BLaER1 treated with 17β-estradiol and CSF1 and Interleukin-3, amounts not matched to agents 10 nM and 100 nM (cell line): ENCODE measurements at regions not wholly inside any gene's neighbourhood (a gene's known extent, or its start where the extent isn't known, plus 50 kb on each side); places are given as distances from the start of the nearest gene placed in this dataset.
A peak's percentile ranks its signal among the peaks of the same experiment; 100 is the strongest.

Experiments
- H3K27ac ChIP-seq, 11 experiments: shearing (Covaris generic); formaldehyde crosslinking; 2 replicates each; pipeline ENCODE4 v1.8.1; 2022
- H3K27me3 ChIP-seq, 11 experiments: shearing (Covaris generic); formaldehyde crosslinking; 2 replicates each; pipeline ENCODE4 v1.8.1; 2022
- H3K36me3 ChIP-seq, 11 experiments: shearing (Covaris generic); formaldehyde crosslinking; 2 replicates each; pipeline ENCODE4 v1.8.1; 2022
- H3K4me1 ChIP-seq, 10 experiments: shearing (Covaris generic); formaldehyde crosslinking; 2 replicates each; pipeline ENCODE4 v1.8.1; 2022
- H3K4me2 ChIP-seq, 11 experiments: shearing (Covaris generic); formaldehyde crosslinking; 2 replicates each; pipeline ENCODE4 v1.8.1; 2022
- H3K4me3 ChIP-seq, 10 experiments: shearing (Covaris generic); formaldehyde crosslinking; 2 replicates each; pipeline ENCODE4 v1.8.1; 2022
- H3K9ac ChIP-seq, 11 experiments: shearing (Covaris generic); formaldehyde crosslinking; 2 replicates each; pipeline ENCODE4 v1.8.1; 2022
- H3K9me3 ChIP-seq, 11 experiments: shearing (Covaris generic); formaldehyde crosslinking; replicated peaks in 1 of 11; 2 replicates each; pipeline ENCODE4 v1.8.1; 2022
- H4K20me1 ChIP-seq, 11 experiments: shearing (Covaris generic); formaldehyde crosslinking; 2 replicates each; pipeline ENCODE4 v1.8.1; 2022
- Cebpa-rat ChIP-seq, 11 experiments: shearing (Covaris generic); IDR thresholded peaks; 2 replicates each; pipeline ENCODE4 v1.8.1; 2022

- Histone ChIP-seq H3K4me2 (no peak overlapping the region), H3K9me3 (no peaks in the 10 kb centered on the region), H3K36me3 (no peaks in the 10 kb centered on the region), H3K27ac (no peak overlapping the region), H4K20me1 (no peaks in the 10 kb centered on the region), H3K4me3 (no peak overlapping the region), H3K4me1 (no peaks in the 10 kb centered on the region), H3K27me3 (no peaks in the 10 kb centered on the region), H3K9ac (no peak overlapping the region)
- TF ChIP-seq Cebpa-rat (IDR thresholded peaks at IDR 0.05), result no peak
Observed at GRCh38 chr13:88162076-88162702, 491.0 kb downstream of the SLITRK5 start.

DNA sequence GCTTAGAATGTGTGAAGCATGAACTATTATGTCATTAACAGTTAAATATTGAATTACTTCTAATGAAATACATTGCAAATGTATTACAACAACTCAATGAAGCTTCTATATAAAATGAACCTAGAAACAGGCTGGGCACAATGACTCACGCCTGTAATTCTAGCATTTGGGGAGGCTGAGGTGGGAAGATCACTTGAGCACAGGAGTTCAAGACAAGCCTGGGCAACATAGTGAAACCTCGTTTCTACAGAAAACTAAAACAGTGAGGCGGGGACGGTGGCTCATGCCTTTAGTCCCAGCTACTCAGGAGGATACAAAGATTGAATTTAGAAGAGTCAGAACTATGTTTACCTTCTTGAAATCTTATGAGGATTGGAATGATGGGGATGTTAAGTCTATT, 505.1 kb downstream of the SLITRK5 start:
- Histone ChIP-seq H4K20me1 (no peaks in the 10 kb centered on the region), H3K9ac (no peak overlapping the region), H3K36me3 (no peaks in the 10 kb centered on the region), H3K27ac (no peak overlapping the region), H3K4me2 (no peak overlapping the region), H3K27me3 (no peaks in the 10 kb centered on the region), H3K9me3 (peaks cover 0 to 14% (median 6%) of the 10 kb centered on the region in 11 experiments; a peak in 8 of 22 replicates), H3K4me1 (no peaks in the 10 kb centered on the region), H3K4me3 (no peak overlapping the region)
- no peak for TF ChIP-seq Cebpa-rat (IDR thresholded peaks at IDR 0.05)

- no peak overlapping the region for H3K27ac ChIP-seq
- TF ChIP-seq Cebpa-rat (IDR thresholded peaks at IDR 0.05), result peak in 6 of 11 experiments; percentile 15 to 81 (median 36); a peak in 4 of 22 replicates
Observed at GRCh38 chr13:88183440-88183839, 512.3 kb downstream of the SLITRK5 start.

DNA sequence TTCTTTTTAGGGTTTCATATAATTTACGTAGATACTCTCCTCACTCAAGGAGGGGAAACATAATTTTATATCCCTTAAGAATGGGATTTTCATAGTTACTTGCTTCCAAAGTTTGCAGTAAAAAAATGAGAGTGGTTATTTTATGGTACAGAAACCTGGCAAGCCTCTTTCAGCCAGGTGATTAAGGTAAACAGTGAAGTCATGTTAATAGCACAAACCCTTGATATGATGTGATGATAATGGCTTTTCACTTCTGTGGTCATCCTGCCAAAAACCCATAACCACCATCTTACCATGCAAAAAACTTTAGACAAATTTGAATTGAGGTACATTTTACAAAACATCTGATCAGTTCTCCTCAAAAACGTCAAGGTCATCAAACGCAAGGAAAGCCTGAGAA, 517.8 kb downstream of the SLITRK5 start:
- Histone ChIP-seq H3K36me3 (no peaks in the 10 kb centered on the region), H3K9ac (no peak overlapping the region), H3K4me3 (no peak overlapping the region), H4K20me1 (no peaks in the 10 kb centered on the region), H3K4me2 (no peak overlapping the region), H3K27me3 (no peaks in the 10 kb centered on the region), H3K4me1 (peaks cover 0 to 12% (median 0%) of the 10 kb centered on the region in 10 experiments; a peak in 4 of 20 replicates), H3K27ac (no peak overlapping the region), H3K9me3 (no peaks in the 10 kb centered on the region)
- no peak for TF ChIP-seq Cebpa-rat (IDR thresholded peaks at IDR 0.05)

More at GRCh38 chr13:88183440-88183839, 512.3 kb downstream of the SLITRK5 start:
- H3K4me3 ChIP-seq, result no peak overlapping the region
- no peaks in the 10 kb centered on the region for H3K27me3 ChIP-seq
- H3K36me3 ChIP-seq, result no peaks in the 10 kb centered on the region
- no peak overlapping the region for H3K9ac ChIP-seq
- peaks cover 0 to 12% (median 0%) of the 10 kb centered on the region in 10 experiments; a peak in 4 of 20 replicates for H3K4me1 ChIP-seq
- no peaks in the 10 kb centered on the region for H4K20me1 ChIP-seq
- H3K4me2 ChIP-seq, result no peak overlapping the region
- H3K9me3 ChIP-seq, result no peaks in the 10 kb centered on the region

GRCh38 chr13:88189728-88190127, 518.6 kb downstream of the SLITRK5 start:
- Histone ChIP-seq H3K27me3 (no peaks in the 10 kb centered on the region), H3K27ac (no peak overlapping the region), H3K9ac (no peak overlapping the region), H4K20me1 (no peaks in the 10 kb centered on the region), H3K36me3 (no peaks in the 10 kb centered on the region), H3K4me2 (no peak overlapping the region), H3K4me1 (peaks cover 0 to 12% (median 0%) of the 10 kb centered on the region in 10 experiments; a peak in 4 of 20 replicates), H3K4me3 (no peak overlapping the region), H3K9me3 (no peaks in the 10 kb centered on the region)
- TF ChIP-seq Cebpa-rat (IDR thresholded peaks at IDR 0.05), result no peak

DNA sequence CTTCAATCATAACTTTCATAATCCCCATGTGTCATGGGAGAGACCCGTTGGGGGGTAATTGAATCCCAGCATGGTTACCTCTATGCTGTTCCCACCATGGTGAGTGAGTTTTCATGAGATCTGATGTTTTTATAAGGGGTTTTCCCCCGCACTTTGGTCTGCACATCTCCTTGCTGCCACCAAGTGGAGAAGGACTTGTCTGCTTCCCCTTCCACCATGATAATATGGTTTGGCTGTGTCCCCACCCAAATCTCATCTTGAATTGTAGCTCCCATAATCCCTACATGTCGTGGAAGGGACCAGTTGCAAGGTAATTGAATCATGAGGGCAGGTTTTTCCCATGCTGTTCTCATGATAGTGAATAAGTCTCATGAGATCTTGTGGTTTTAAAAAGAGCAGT, 524.9 kb downstream of the SLITRK5 start:
- H3K4me1 ChIP-seq, result no peaks in the 10 kb centered on the region
- H3K9me3 ChIP-seq, result peaks cover 9 to 26% (median 15%) of the 10 kb centered on the region in 11 experiments; a peak in 18 of 22 replicates
- no peak overlapping the region for H3K4me3 ChIP-seq
- no peak overlapping the region for H3K27ac ChIP-seq
- no peaks in the 10 kb centered on the region for H3K27me3 ChIP-seq
- no peak overlapping the region for H3K4me2 ChIP-seq
- H3K9ac ChIP-seq, result no peak overlapping the region
- no peak for TF ChIP-seq Cebpa-rat (IDR thresholded peaks at IDR 0.05)
- no peaks in the 10 kb centered on the region for H3K36me3 ChIP-seq
- no peaks in the 10 kb centered on the region for H4K20me1 ChIP-seq

- Histone ChIP-seq H3K27ac (no peak overlapping the region), H4K20me1 (no peaks in the 10 kb centered on the region), H3K4me3 (no peak overlapping the region), H3K9ac (no peak overlapping the region), H3K4me2 (no peak overlapping the region), H3K27me3 (no peaks in the 10 kb centered on the region), H3K36me3 (no peaks in the 10 kb centered on the region), H3K9me3 (no peaks in the 10 kb centered on the region), H3K4me1 (no peaks in the 10 kb centered on the region)
- TF ChIP-seq Cebpa-rat (IDR thresholded peaks at IDR 0.05), result no peak
Observed at GRCh38 chr13:88217372-88217771, 546.2 kb downstream of the SLITRK5 start.

DNA sequence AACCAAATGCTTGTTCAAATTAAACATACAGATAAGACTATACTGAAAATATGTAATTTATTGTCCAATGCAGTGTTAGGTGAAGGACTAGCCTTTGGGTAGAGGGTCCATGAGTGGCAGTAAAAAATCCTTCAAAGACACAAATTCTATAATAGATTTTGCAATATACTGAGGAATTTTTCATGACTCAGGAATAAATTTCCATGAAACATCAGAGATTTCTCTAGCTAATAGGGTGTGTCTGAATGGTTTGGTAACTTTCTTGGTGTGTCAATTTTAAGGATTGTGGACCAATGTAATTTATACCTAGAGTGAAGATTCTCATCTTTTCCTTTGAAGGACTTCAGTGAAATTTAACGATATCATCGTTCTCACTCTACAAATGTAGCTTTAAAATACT, 546.7 kb downstream of the SLITRK5 start:
- Histone ChIP-seq H3K36me3 (no peaks in the 10 kb centered on the region), H3K9ac (no peak overlapping the region), H3K4me3 (no peak overlapping the region), H3K27me3 (no peaks in the 10 kb centered on the region), H3K27ac (no peak overlapping the region), H3K4me2 (no peak overlapping the region), H4K20me1 (no peaks in the 10 kb centered on the region), H3K9me3 (no peaks in the 10 kb centered on the region), H3K4me1 (no peaks in the 10 kb centered on the region)
- no peak for TF ChIP-seq Cebpa-rat (IDR thresholded peaks at IDR 0.05)

- H3K36me3 ChIP-seq, result no peaks in the 10 kb centered on the region
- H3K4me1 ChIP-seq, result no peaks in the 10 kb centered on the region
- H3K9me3 ChIP-seq, result peaks cover 0 to 7% (median 0%) of the 10 kb centered on the region in 11 experiments; a peak in 2 of 22 replicates
- TF ChIP-seq Cebpa-rat (IDR thresholded peaks at IDR 0.05), result no peak
- no peak overlapping the region for H3K9ac ChIP-seq
- H3K27me3 ChIP-seq, result no peaks in the 10 kb centered on the region
- no peak overlapping the region for H3K4me3 ChIP-seq
- H3K4me2 ChIP-seq, result no peak overlapping the region
- H3K27ac ChIP-seq, result no peak overlapping the region
- no peaks in the 10 kb centered on the region for H4K20me1 ChIP-seq
Observed at GRCh38 chr13:88223958-88224357, 552.8 kb downstream of the SLITRK5 start.

DNA sequence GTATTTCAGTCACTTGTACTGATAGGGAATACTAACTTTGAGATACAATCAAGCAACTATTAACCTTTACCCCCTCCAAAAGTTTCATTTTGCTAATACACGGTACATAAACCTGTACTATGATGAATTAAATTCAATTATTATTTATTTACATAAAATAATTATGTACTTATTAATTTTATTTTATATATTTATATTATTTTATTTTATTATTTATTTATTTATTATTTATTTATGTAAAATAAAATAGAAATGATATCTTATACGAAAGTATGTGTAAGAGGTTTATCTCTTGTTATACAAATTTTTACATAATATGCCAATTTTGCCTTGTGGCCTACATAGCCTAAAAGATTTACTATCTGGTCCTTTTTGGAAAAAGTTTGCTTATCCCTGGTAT, 564.3 kb downstream of the SLITRK5 start:
- Histone ChIP-seq H3K27ac (no peak overlapping the region), H4K20me1 (no peaks in the 10 kb centered on the region), H3K4me2 (no peak overlapping the region), H3K36me3 (no peaks in the 10 kb centered on the region), H3K4me1 (no peaks in the 10 kb centered on the region), H3K9ac (no peak overlapping the region), H3K9me3 (no peaks in the 10 kb centered on the region), H3K4me3 (no peak overlapping the region), H3K27me3 (no peaks in the 10 kb centered on the region)
- no peak for TF ChIP-seq Cebpa-rat (IDR thresholded peaks at IDR 0.05)
